IMR-90 (cell line): ENCODE measurements at regions not wholly inside any gene's neighbourhood (a gene's known extent, or its start where the extent isn't known, plus 50 kb on each side); places are given as distances from the start of the nearest gene placed in this dataset.
"Not testable (repeated sequence)": the region's sequence is repeated elsewhere in the genome, so short reads cannot be mapped to it uniquely, and the experiment has no call there.

Source experiments
- ATAC-seq: fragments of 200-7000 bp; cut with Tn5 transposase; 2 replicates; pipeline ENCODE4 v1.9.1; 2020; ENCODE audit warnings: low read depth, mild to moderate bottlenecking, moderate library complexity
- BruUV-seq: library from RNA; stranded (reverse); fragments of 400-500 nt; replicated peaks from 2 replicates; lab custom pipeline; 2021; lab: Mats Ljungman, UMichigan
- CTCF ChIA-PET: fragments of 300-600 bp; formaldehyde crosslinking; extraction: SDS; loops from one replicate; lab custom pipeline; 2021; ENCODE audit warnings: antibody characterized with exemption; lab: Yijun Ruan, JAX
- POLR2A ChIA-PET: fragments of 300-600 bp; sonication (Branson Sonifier 250); formaldehyde crosslinking; loops from one replicate; lab custom pipeline; 2022; ENCODE audit warnings: antibody characterized with exemption; ENCODE audit not compliant: unreplicated experiment; lab: Charles Lee
- DNase-seq: peaks from one replicate; pipeline ENCODE4 v3.0.0; 2013
- H2AFZ ChIP-seq: replicated peaks from 2 replicates; pipeline ENCODE3; 2013; ENCODE audit warnings: low read length, mild to moderate bottlenecking; ENCODE audit not compliant: poor library complexity
- H2AK5ac ChIP-seq: 2 replicates; pipeline ENCODE4 v1.6.1; 2013; ENCODE audit warnings: low read depth, low read length, inconsistent platforms
- H2AK9ac ChIP-seq: replicated peaks from 2 replicates; pipeline ENCODE3; 2013; ENCODE audit warnings: mild to moderate bottlenecking, low read depth, low read length, moderate library complexity; ENCODE audit not compliant: poor library complexity
- H2BK120ac ChIP-seq: 2 replicates; pipeline ENCODE4 v1.6.1; 2013; ENCODE audit warnings: low read depth, low read length, inconsistent platforms
- H2BK15ac ChIP-seq: 3 replicates; pipeline ENCODE4 v1.6.1; 2013; ENCODE audit warnings: low read depth, low read length, inconsistent platforms
- H2BK20ac ChIP-seq: 2 replicates; pipeline ENCODE4 v1.6.1; 2013; ENCODE audit warnings: low read depth, mild to moderate bottlenecking, inconsistent platforms, low read length, moderate library complexity
- H2BK5ac ChIP-seq: 2 replicates; pipeline ENCODE4 v1.6.1; 2013; ENCODE audit warnings: mild to moderate bottlenecking, low read depth, low read length, inconsistent platforms; ENCODE audit not compliant: poor library complexity, severe bottlenecking
- H3K14ac ChIP-seq: replicated peaks from 2 replicates; pipeline ENCODE4 v1.6.1; 2013; ENCODE audit warnings: low read depth, low read length, inconsistent platforms
- H3K18ac ChIP-seq: 2 replicates; pipeline ENCODE4 v1.6.1; 2013; ENCODE audit warnings: low read depth, low read length, control low read depth
- H3K23ac ChIP-seq: 2 replicates; pipeline ENCODE4 v1.6.1; 2013; ENCODE audit warnings: low read depth, low read length, inconsistent platforms
- H3K27ac ChIP-seq: 2 replicates; pipeline ENCODE4 v1.5.1; 2013; ENCODE audit warnings: mild to moderate bottlenecking, control low read depth, low read length; ENCODE audit not compliant: insufficient read depth
- H3K27me3 ChIP-seq: 2 replicates; pipeline ENCODE4 v1.6.1; 2013; ENCODE audit warnings: low read length; ENCODE audit not compliant: control insufficient read depth, insufficient read depth
- H3K36me3 ChIP-seq: 2 replicates; pipeline ENCODE4 v1.6.1; 2013; ENCODE audit warnings: low read length, mixed read lengths; ENCODE audit not compliant: control insufficient read depth, insufficient read depth
- H3K4ac ChIP-seq: 2 replicates; pipeline ENCODE4 v1.6.1; 2013; ENCODE audit warnings: low read depth, low read length, inconsistent platforms
- H3K4me1 ChIP-seq: 2 replicates; pipeline ENCODE4 v1.6.1; 2013; ENCODE audit warnings: low read length, mixed read lengths; ENCODE audit not compliant: control insufficient read depth, insufficient read depth
- H3K4me2 ChIP-seq: 2 replicates; pipeline ENCODE4 v1.6.1; 2013; ENCODE audit warnings: low read depth, mild to moderate bottlenecking, control low read depth, low read length, moderate library complexity
- H3K4me3 ChIP-seq: 2 replicates; pipeline ENCODE4 v1.5.1; 2013; ENCODE audit warnings: low read depth, mild to moderate bottlenecking, control low read depth, low read length, moderate library complexity; ENCODE audit not compliant: insufficient read depth
- H3K56ac ChIP-seq: 2 replicates; pipeline ENCODE4 v1.6.1; 2013; ENCODE audit warnings: low read length, inconsistent platforms; ENCODE audit not compliant: insufficient read depth; ENCODE audit errors: extremely low read depth
- H3K79me1 ChIP-seq, 2 experiments: 2 replicates each; pipeline ENCODE4 v1.6.1; 2013; ENCODE audit warnings: low read length in 2 of 2, inconsistent platforms in 1 of 2, low read depth in 1 of 2
- H3K9ac ChIP-seq: 2 replicates; pipeline ENCODE4 v1.6.1; 2013; ENCODE audit warnings: low read depth, low read length, control low read depth
- H3K9me1 ChIP-seq: 2 replicates; pipeline ENCODE4 v1.6.1; 2013; ENCODE audit warnings: low read length, inconsistent platforms; ENCODE audit not compliant: insufficient read depth
- H3K9me3 ChIP-seq: 2 replicates; pipeline ENCODE4 v1.6.1; 2013; ENCODE audit warnings: low read length; ENCODE audit not compliant: control insufficient read depth, insufficient read depth
- H4K20me1 ChIP-seq: 2 replicates; pipeline ENCODE4 v1.6.1; 2013; ENCODE audit warnings: low read length, inconsistent platforms; ENCODE audit not compliant: insufficient read depth
- H4K5ac ChIP-seq: 2 replicates; pipeline ENCODE4 v1.6.1; 2013; ENCODE audit warnings: mild to moderate bottlenecking, low read depth, low read length, control low read depth
- H4K8ac ChIP-seq, 2 experiments: 2 replicates each; pipeline ENCODE4 v1.6.1; 2013; ENCODE audit warnings: low read depth in 2 of 2, low read length in 2 of 2, control low read depth in 1 of 2, inconsistent platforms in 1 of 2
- H4K91ac ChIP-seq: 2 replicates; pipeline ENCODE4 v1.6.1; 2013; ENCODE audit warnings: low read depth, low read length, inconsistent platforms; ENCODE audit not compliant: insufficient read depth
- WGBS, 2 experiments: methylation state at CpG; one replicate each; pipeline versions ENCODE4 v1.1.5 to v1.1.7; 2013; ENCODE audit warnings: missing lambda C conversion rate in 2 of 2; ENCODE audit not compliant: insufficient read length in 1 of 2; ENCODE audit errors: extremely low coverage in 2 of 2; 5-methylcytosine and 5-hydroxymethylcytosine counted together
- dilution Hi-C: fragments of 300-500 bp; cut with HindIII; formaldehyde crosslinking; loops from one replicate; pipeline ENCODE4 v1.14.3; 2018; ENCODE audit warnings: low sequenced_read_pairs; ENCODE audit not compliant: unreplicated experiment
- in situ Hi-C: fragments of 300-500 bp; cut with MboI; formaldehyde crosslinking; loops from 3 replicates; pipeline ENCODE4 v1.14.3; 2019; ENCODE audit warnings: low sequenced_read_pairs, inconsistent platforms, mixed read lengths
- intact Hi-C: fragments of 100-400 bp; cut with micrococcal nuclease; formaldehyde crosslinking; loops from 2 replicates; pipeline ENCODE4 v1.10.0; 2022

GRCh38 chr14:30198720-30199119 lies 271.1 kb upstream of the PRKD1 start:
- H3K4me1 ChIP-seq, H3K14ac ChIP-seq, H3K79me1 ChIP-seq, H3K56ac ChIP-seq, H3K27me3 ChIP-seq, ATAC-seq, H4K5ac ChIP-seq, CTCF ChIA-PET, H3K18ac ChIP-seq, POLR2A ChIA-PET, H2BK120ac ChIP-seq, H3K36me3 ChIP-seq, H2BK20ac ChIP-seq, H3K9ac ChIP-seq, H3K9me1 ChIP-seq, H4K8ac ChIP-seq, dilution Hi-C loops, H3K27ac ChIP-seq, H2BK5ac ChIP-seq, H3K4me2 ChIP-seq, H4K91ac ChIP-seq, H3K9me3 ChIP-seq, H2AFZ ChIP-seq, in situ Hi-C loops, BruUV-seq, H2BK15ac ChIP-seq, H3K4ac ChIP-seq, H3K23ac ChIP-seq, H3K4me3 ChIP-seq, H2AK9ac ChIP-seq, H2AK5ac ChIP-seq, intact Hi-C loops, DNase-seq, H4K20me1 ChIP-seq: not testable (repeated sequence)
- WGBS, 2 experiments: no CpG with 5 or more reads among the region's 3 CpGs
